Activated naive CD8-positive, alpha-beta T cell treated with anti-CD3 and anti-CD28 coated beads, Interleukin-2, amount 50 U/mL, for 24 hours (primary cell): ENCODE measurements at regions not wholly inside any gene's neighbourhood (a gene's known extent, or its start where the extent isn't known, plus 50 kb on each side); places are given as distances from the start of the nearest gene placed in this dataset.
"Not testable (repeated sequence)": the region's sequence is repeated elsewhere in the genome, so short reads cannot be mapped to it uniquely, and the experiment has no call there.

Experiments
- ATAC-seq: fragments of 150-1000 bp; cut with Tn5 transposase; one replicate; pipeline ENCODE4 v1.10.0; 2021
- DNase-seq: peaks from one replicate; pipeline ENCODE4 v3.0.0; 2021
- H3K27ac Mint-ChIP-seq: one replicate; pipeline ENCODE4 v1.8.0; 2021; ENCODE audit warnings: mild to moderate bottlenecking, mixed read lengths
- H3K27me3 Mint-ChIP-seq: one replicate; pipeline ENCODE4 v1.8.0; 2021; ENCODE audit warnings: mixed read lengths
- H3K36me3 Mint-ChIP-seq: one replicate; pipeline ENCODE4 v1.8.0; 2021; ENCODE audit warnings: low read depth, mixed read lengths
- H3K4me1 Mint-ChIP-seq: one replicate; pipeline ENCODE4 v1.8.0; 2021; ENCODE audit warnings: mixed read lengths
- H3K4me3 Mint-ChIP-seq: one replicate; pipeline ENCODE4 v1.8.0; 2021; ENCODE audit warnings: mild to moderate bottlenecking, moderate library complexity, mixed read lengths
- H3K9me3 Mint-ChIP-seq: one replicate; pipeline ENCODE4 v1.8.0; 2021; ENCODE audit warnings: mixed read lengths

GRCh38 chr5:122515210-122515609 lies 203.2 kb downstream of the SNCAIP start:
- H3K36me3 Mint-ChIP-seq, H3K9me3 Mint-ChIP-seq, H3K27me3 Mint-ChIP-seq, H3K4me3 Mint-ChIP-seq, H3K4me1 Mint-ChIP-seq, H3K27ac Mint-ChIP-seq, ATAC-seq, DNase-seq: not testable (repeated sequence)

- H3K4me3 Mint-ChIP-seq = no peak overlapping the region
- H3K36me3 Mint-ChIP-seq = no peaks in the 10 kb centered on the region
- no peaks in the 10 kb centered on the region for H3K9me3 Mint-ChIP-seq
- H3K27ac Mint-ChIP-seq = no peak overlapping the region
- ATAC-seq (no peak), DNase-seq (no peak)
- no peaks in the 10 kb centered on the region for H3K4me1 Mint-ChIP-seq
- no peaks in the 10 kb centered on the region for H3K27me3 Mint-ChIP-seq
Measured at GRCh38 chr5:122515709-122516431, 203.8 kb downstream of the SNCAIP start.

- H3K4me1 Mint-ChIP-seq = no peaks in the 10 kb centered on the region
Measured at GRCh38 chr5:122516432-122516743, 204.4 kb downstream of the SNCAIP start.

GRCh38 chr5:122517091-122517490 lies 205.1 kb downstream of the SNCAIP start:
- H3K36me3 Mint-ChIP-seq = no peaks in the 10 kb centered on the region

More at GRCh38 chr5:122516432-122516743, 204.4 kb downstream of the SNCAIP start:
- Mint-ChIP-seq H3K27me3 (no peaks in the 10 kb centered on the region), H3K4me3 (no peak overlapping the region), H3K36me3 (no peaks in the 10 kb centered on the region), H3K27ac (no peak overlapping the region), H3K9me3 (no peaks in the 10 kb centered on the region)
- no peak for DNase-seq
- no peak for ATAC-seq

GRCh38 chr5:122523776-122524175 lies 211.7 kb downstream of the SNCAIP start:
- H3K36me3 Mint-ChIP-seq = no peaks in the 10 kb centered on the region
- no peak for ATAC-seq
- DNase-seq = no peak
- H3K27ac Mint-ChIP-seq = no peak overlapping the region
- H3K9me3 Mint-ChIP-seq = no peaks in the 10 kb centered on the region
- H3K27me3 Mint-ChIP-seq = peaks cover 2% of the 10 kb centered on the region
- no peak overlapping the region for H3K4me3 Mint-ChIP-seq
- H3K4me1 Mint-ChIP-seq = no peaks in the 10 kb centered on the region

More at GRCh38 chr5:122517091-122517490, 205.1 kb downstream of the SNCAIP start:
- Mint-ChIP-seq H3K27ac (no peak overlapping the region), H3K9me3 (no peaks in the 10 kb centered on the region), H3K4me1 (no peaks in the 10 kb centered on the region), H3K4me3 (no peak overlapping the region), H3K27me3 (no peaks in the 10 kb centered on the region)
- no peak for ATAC-seq
- DNase-seq = no peak

GRCh38 chr5:122527547-122527946 lies 215.5 kb downstream of the SNCAIP start:
- Mint-ChIP-seq H3K4me3 (no peak overlapping the region), H3K27ac (no peak overlapping the region), H3K36me3 (no peaks in the 10 kb centered on the region), H3K4me1 (peaks cover 2% of the 10 kb centered on the region), H3K27me3 (peaks cover 2% of the 10 kb centered on the region), H3K9me3 (no peaks in the 10 kb centered on the region)
- ATAC-seq (no peak), DNase-seq (no peak)

- DNase-seq (no peak), ATAC-seq (no peak)
- Mint-ChIP-seq H3K27me3 (peaks cover 2% of the 10 kb centered on the region), H3K27ac (no peak overlapping the region), H3K9me3 (no peaks in the 10 kb centered on the region), H3K4me1 (peaks cover 2% of the 10 kb centered on the region), H3K36me3 (no peaks in the 10 kb centered on the region), H3K4me3 (no peak overlapping the region)
Measured at GRCh38 chr5:122532035-122532434, 220.0 kb downstream of the SNCAIP start.

GRCh38 chr5:122533825-122534224 lies 221.8 kb downstream of the SNCAIP start:
- Mint-ChIP-seq H3K4me1 (peaks cover 2% of the 10 kb centered on the region), H3K27ac (no peak overlapping the region), H3K36me3 (no peaks in the 10 kb centered on the region), H3K4me3 (no peak overlapping the region), H3K27me3 (peaks cover 2% of the 10 kb centered on the region), H3K9me3 (no peaks in the 10 kb centered on the region)
- no peak for DNase-seq
- no peak for ATAC-seq

GRCh38 chr5:122534829-122535228 lies 222.8 kb downstream of the SNCAIP start:
- H3K36me3 Mint-ChIP-seq = no peaks in the 10 kb centered on the region
- no peak overlapping the region for H3K4me3 Mint-ChIP-seq
- peaks cover 2% of the 10 kb centered on the region for H3K4me1 Mint-ChIP-seq
- H3K9me3 Mint-ChIP-seq = no peaks in the 10 kb centered on the region
- peaks cover 5% of the 10 kb centered on the region for H3K27me3 Mint-ChIP-seq
- no peak for DNase-seq
- ATAC-seq = no peak
- no peak overlapping the region for H3K27ac Mint-ChIP-seq

GRCh38 chr5:122541388-122541787 lies 229.4 kb downstream of the SNCAIP start:
- DNase-seq (no peak), ATAC-seq (no peak)
- H3K36me3 Mint-ChIP-seq = no peaks in the 10 kb centered on the region
- no peaks in the 10 kb centered on the region for H3K9me3 Mint-ChIP-seq
- H3K27me3 Mint-ChIP-seq = peaks cover 14% of the 10 kb centered on the region
- no peaks in the 10 kb centered on the region for H3K4me1 Mint-ChIP-seq
- no peak overlapping the region for H3K4me3 Mint-ChIP-seq
- H3K27ac Mint-ChIP-seq = no peak overlapping the region

- ATAC-seq (no peak), DNase-seq (no peak)
- Mint-ChIP-seq H3K9me3 (peaks cover 5% of the 10 kb centered on the region), H3K36me3 (no peaks in the 10 kb centered on the region), H3K27me3 (peaks cover 8% of the 10 kb centered on the region), H3K4me3 (no peak overlapping the region), H3K27ac (no peak overlapping the region), H3K4me1 (no peaks in the 10 kb centered on the region)
Measured at GRCh38 chr5:122545986-122546385, 228.9 kb upstream of the SNX2 start.

- no peak overlapping the region for H3K27ac Mint-ChIP-seq
- ATAC-seq = no peak
- H3K9me3 Mint-ChIP-seq = peaks cover 5% of the 10 kb centered on the region
- peaks cover 5% of the 10 kb centered on the region for H3K27me3 Mint-ChIP-seq
- no peak overlapping the region for H3K4me3 Mint-ChIP-seq
- H3K4me1 Mint-ChIP-seq = no peaks in the 10 kb centered on the region
- H3K36me3 Mint-ChIP-seq = no peaks in the 10 kb centered on the region
- DNase-seq = no peak
Measured at GRCh38 chr5:122547219-122547618, 227.7 kb upstream of the SNX2 start.

GRCh38 chr5:122547669-122548068 lies 227.2 kb upstream of the SNX2 start:
- Mint-ChIP-seq H3K36me3 (no peaks in the 10 kb centered on the region), H3K9me3 (peaks cover 5% of the 10 kb centered on the region), H3K27me3 (peaks cover 5% of the 10 kb centered on the region), H3K4me3 (no peak overlapping the region), H3K4me1 (no peaks in the 10 kb centered on the region), H3K27ac (no peak overlapping the region)
- DNase-seq = no peak
- ATAC-seq = no peak

- H3K36me3 Mint-ChIP-seq = no peaks in the 10 kb centered on the region
- H3K27me3 Mint-ChIP-seq = peaks cover 3% of the 10 kb centered on the region
- no peaks in the 10 kb centered on the region for H3K9me3 Mint-ChIP-seq
- DNase-seq (no peak), ATAC-seq (no peak)
- no peak overlapping the region for H3K27ac Mint-ChIP-seq
- H3K4me3 Mint-ChIP-seq = no peak overlapping the region
- no peaks in the 10 kb centered on the region for H3K4me1 Mint-ChIP-seq
Measured at GRCh38 chr5:122559676-122560075, 215.2 kb upstream of the SNX2 start.

GRCh38 chr5:122561209-122561608 lies 213.7 kb upstream of the SNX2 start:
- H3K27me3 Mint-ChIP-seq = peaks cover 3% of the 10 kb centered on the region
- ATAC-seq (no peak), DNase-seq (no peak)
- H3K4me1 Mint-ChIP-seq = no peaks in the 10 kb centered on the region
- no peaks in the 10 kb centered on the region for H3K9me3 Mint-ChIP-seq
- no peak overlapping the region for H3K27ac Mint-ChIP-seq
- H3K4me3 Mint-ChIP-seq = no peak overlapping the region
- no peaks in the 10 kb centered on the region for H3K36me3 Mint-ChIP-seq

- H3K4me1 Mint-ChIP-seq = no peaks in the 10 kb centered on the region
- no peaks in the 10 kb centered on the region for H3K9me3 Mint-ChIP-seq
- H3K27me3 Mint-ChIP-seq = peaks cover 3% of the 10 kb centered on the region
Measured at GRCh38 chr5:122565331-122565730, 209.5 kb upstream of the SNX2 start.

More at GRCh38 chr5:122565331-122565730, 209.5 kb upstream of the SNX2 start:
- DNase-seq (no peak), ATAC-seq (no peak)
- no peak overlapping the region for H3K4me3 Mint-ChIP-seq
- no peaks in the 10 kb centered on the region for H3K36me3 Mint-ChIP-seq
- H3K27ac Mint-ChIP-seq = no peak overlapping the region
